ENCODE measurements at regions not wholly inside any gene's neighbourhood (a gene's known extent, or its start where the extent isn't known, plus 50 kb on each side); places are given as distances from the start of the nearest gene placed in this dataset.

GRCh38 chr4:171746418-171746817 lies 66.8 kb upstream of the GALNTL6 start:
- no TSS peak for BruUV-seq (replicated peaks)
- TF ChIP-seq GATAD2B (IDR thresholded peaks at IDR 0.05; ENCODE audit: borderline replicate concordance) = no peak
- TF ChIP-seq NR2F6 (CRISPR knock-in tag; IDR thresholded peaks at IDR 0.05) = no peak
- no peak for DNase-seq (ENCODE audit: extremely low read depth in 1 of 4, low spot score in 3 of 4)
- Histone ChIP-seq H3K4me2 (ENCODE audit: insufficient read depth, low read length) (no peak overlapping the region), H3K27ac (ENCODE audit: extremely low read depth, low read depth, low read length) (no peak overlapping the region), H3K9ac (ENCODE audit: insufficient read depth in 1 of 2, low read depth in 2 of 2, low read length in 2 of 2) (no peak overlapping the region), H3K9me1 (ENCODE audit: control insufficient read depth, insufficient read depth, low read length) (no peaks in the 10 kb centered on the region), H3K9me3 (replicated peaks; ENCODE audit: control insufficient read depth, insufficient read depth, low read depth, low read length) (no peaks in the 10 kb centered on the region), H3K4me3 (no peak overlapping the region), H3K4me1 (replicated peaks in 1 of 2; ENCODE audit: control insufficient read depth in 2 of 2, insufficient read depth in 2 of 2, low read length in 2 of 2) (no peaks in the 10 kb centered on the region), H3K27me3 (ENCODE audit: control insufficient read depth in 2 of 2, insufficient read depth in 2 of 2, low read length in 2 of 2) (no peaks in the 10 kb centered on the region), H4K20me1 (replicated peaks; ENCODE audit: control insufficient read depth, insufficient read depth, low read length) (no peaks in the 10 kb centered on the region), H2AFZ (ENCODE audit: low read depth, low read length) (no peak overlapping the region), H3K36me3 (ENCODE audit: control insufficient read depth, insufficient read depth, low read length) (no peaks in the 10 kb centered on the region), H3K79me2 (ENCODE audit: control insufficient read depth, insufficient read depth, low read length) (no peaks in the 10 kb centered on the region)
- POLR2A ChIA-PET = no interaction called here
- CTCF ChIA-PET (ENCODE audit: low intra/inter-chr PET ratio) = no interaction called here
- in situ Hi-C loops (cut with MboI) (no loop called here), intact Hi-C loops (cut with micrococcal nuclease) (no loop called here)
- FAIRE-seq = no peak
- no peak for ATAC-seq

- Histone ChIP-seq H3K27me3 (ENCODE audit: control insufficient read depth in 2 of 2, insufficient read depth in 2 of 2, low read length in 2 of 2) (no peaks in the 10 kb centered on the region), H3K79me2 (ENCODE audit: control insufficient read depth, insufficient read depth, low read length) (no peaks in the 10 kb centered on the region), H2AFZ (ENCODE audit: low read depth, low read length) (no peak overlapping the region), H3K9ac (ENCODE audit: insufficient read depth in 1 of 2, low read depth in 2 of 2, low read length in 2 of 2) (no peak overlapping the region), H3K27ac (ENCODE audit: extremely low read depth, low read depth, low read length) (no peak overlapping the region), H3K4me1 (replicated peaks in 1 of 2; ENCODE audit: control insufficient read depth in 2 of 2, insufficient read depth in 2 of 2, low read length in 2 of 2) (no peaks in the 10 kb centered on the region), H3K36me3 (ENCODE audit: control insufficient read depth, insufficient read depth, low read length) (no peaks in the 10 kb centered on the region), H3K9me1 (ENCODE audit: control insufficient read depth, insufficient read depth, low read length) (no peaks in the 10 kb centered on the region), H3K9me3 (replicated peaks; ENCODE audit: control insufficient read depth, insufficient read depth, low read depth, low read length) (no peaks in the 10 kb centered on the region), H4K20me1 (replicated peaks; ENCODE audit: control insufficient read depth, insufficient read depth, low read length) (no peaks in the 10 kb centered on the region), H3K4me3 (no peak overlapping the region), H3K4me2 (ENCODE audit: insufficient read depth, low read length) (no peak overlapping the region)
- no peak for DNase-seq (ENCODE audit: extremely low read depth in 1 of 4, low spot score in 3 of 4)
- intact Hi-C loops (cut with micrococcal nuclease) = no loop called here
- BruUV-seq (replicated peaks) = no TSS peak
- TF ChIP-seq FOXJ2 (tag; IDR thresholded peaks at IDR 0.05) = no peak
- TF ChIP-seq BCL6 (CRISPR knock-in tag; IDR thresholded peaks at IDR 0.05) = no peak
- in situ Hi-C loops (cut with MboI) = no loop called here
- ChIA-PET CTCF (ENCODE audit: low intra/inter-chr PET ratio) (no interaction called here), POLR2A (no interaction called here)
- no peak for FAIRE-seq
- ATAC-seq = no peak
- 0% methylated on average over 5 of the region's 5 CpGs for WGBS (ENCODE audit: insufficient coverage, low coverage, missing lambda C conversion rate)
Observed at GRCh38 chr4:171742436-171742835, 70.8 kb upstream of the GALNTL6 start.

All from K562 (cell line).